ENCODE measurements at regions not wholly inside any gene's neighbourhood (a gene's known extent, or its start where the extent isn't known, plus 50 kb on each side); places are given as distances from the start of the nearest gene placed in this dataset.

GRCh38 chr4:96145601-96146000 lies 305.7 kb downstream of the PDHA2 start:
- no peak for TF ChIP-seq CTCF (IDR thresholded peaks at IDR 0.05; ENCODE audit: low read depth, low read length, missing input control)
- TF ChIP-seq NR2F2 (IDR thresholded peaks at IDR 0.05), result no peak
- TF ChIP-seq, protein P1, sequence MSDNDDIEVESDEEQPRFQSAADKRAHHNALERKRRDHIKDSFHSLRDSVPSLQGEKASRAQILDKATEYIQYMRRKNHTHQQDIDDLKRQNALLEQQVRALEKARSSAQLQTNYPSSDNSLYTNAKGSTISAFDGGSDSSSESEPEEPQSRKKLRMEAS (IDR thresholded peaks at IDR 0.05), result no peak

Data from liver (tissue), 3 donors.